Body of pancreas (tissue), 4 donors: ENCODE measurements at regions not wholly inside any gene's neighbourhood (a gene's known extent, or its start where the extent isn't known, plus 50 kb on each side); places are given as distances from the start of the nearest gene placed in this dataset.

Source experiments
- ATAC-seq: fragments of 150-250 bp; one replicate; pipeline ENCODE4 v1.9.1; 2016
- DNase-seq, 4 donors: peaks; one replicate each; pipeline ENCODE4 v3.0.0-alpha.2; 2019
- H3K27ac ChIP-seq, 4 donors: fragments of 200-600 bp; sonication (generic); 1 replicate in 3 of 4; 2 replicates in 1 of 4; pipeline versions ENCODE4 v1.5.1 to v1.6.1; 2016 to 2019; ENCODE audit warnings: mild to moderate bottlenecking in 1 of 4, mixed read lengths in 1 of 4, moderate library complexity in 1 of 4
- H3K27me3 ChIP-seq, 2 donors: fragments of 200-600 bp; sonication (generic); one replicate each; pipeline ENCODE4 v1.6.0; 2016; ENCODE audit warnings: mild to moderate bottlenecking in 1 of 2
- H3K36me3 ChIP-seq, 2 donors: fragments of 200-600 bp; sonication (generic); replicated peaks in 1 of 2; 2 replicates each; pipeline ENCODE4 v1.5.1; 2016; ENCODE audit warnings: low read depth in 2 of 2; ENCODE audit not compliant: insufficient read depth in 1 of 2
- H3K4me1 ChIP-seq: fragments of 200-600 bp; sonication (generic); one replicate; pipeline ENCODE4 v1.6.0; 2016
- H3K4me3 ChIP-seq, 2 donors: fragments of 200-600 bp; sonication (generic); 1 replicate in 1 of 2; 2 replicates in 1 of 2; pipeline ENCODE4 v1.5.1; 2016 to 2019
- H3K9me3 ChIP-seq, 3 donors: fragments of 200-600 bp; sonication (generic); 1 replicate in 2 of 3; 2 replicates in 1 of 3; pipeline ENCODE4 v1.5.1; 2016
- POLR2A ChIP-seq, 3 donors: fragments of 450-650 bp; IDR thresholded peaks; one replicate each; pipeline ENCODE4 v1.6.1; 2016; ENCODE audit warnings: antibody characterized with exemption in 3 of 3, mild to moderate bottlenecking in 2 of 3
- WGBS, 2 donors: methylation state at CpG; one replicate each; pipeline ENCODE4 v1.1.5; 2017; 5-methylcytosine and 5-hydroxymethylcytosine counted together
- intact Hi-C: fragments of 100-400 bp; cut with DNase I; formaldehyde crosslinking; loops from one replicate; pipeline ENCODE4 v1.15.1; 2023
- TF ChIP-seq, protein P1 (sequence below), 7 experiments: fragments of 450-650 bp in 4 of 7; fragments of 200-600 bp in 3 of 7; sonication (generic) in 3 of 7; IDR thresholded peaks; one replicate each; pipeline ENCODE4 v1.5.1; 2016 to 2019; ENCODE audit warnings: antibody characterized with exemption in 7 of 7

DNA sequence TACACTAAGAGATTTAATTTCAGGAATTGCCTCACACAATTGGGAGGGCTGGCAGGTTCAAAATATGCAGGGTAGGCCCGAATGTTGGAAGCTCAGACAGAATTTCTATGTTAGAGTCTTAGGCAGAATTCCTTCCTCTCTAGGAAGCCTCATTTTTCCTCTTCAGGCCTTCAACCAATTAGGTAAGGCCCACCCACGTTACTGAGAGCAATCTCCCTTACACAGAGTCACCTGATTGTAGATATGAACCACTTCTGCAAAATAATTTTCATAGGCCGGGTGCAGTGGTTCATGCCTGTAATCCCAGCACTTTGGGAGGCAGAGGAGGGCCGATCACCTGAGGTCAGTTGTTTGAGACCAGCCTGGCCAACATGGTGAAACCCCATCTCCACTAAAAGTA lies 50.2 kb upstream of the HIVEP1 start:
- Histone ChIP-seq H3K9me3 (no peaks in the 10 kb centered on the region), H3K27me3 (no peaks in the 10 kb centered on the region), H3K4me1 (no peaks in the 10 kb centered on the region), H3K36me3 (no peaks in the 10 kb centered on the region), H3K27ac (no peak overlapping the region), H3K4me3 (no peak overlapping the region)
- TF ChIP-seq POLR2A (IDR thresholded peaks at IDR 0.05) = no peak
- TF ChIP-seq, protein P1, sequence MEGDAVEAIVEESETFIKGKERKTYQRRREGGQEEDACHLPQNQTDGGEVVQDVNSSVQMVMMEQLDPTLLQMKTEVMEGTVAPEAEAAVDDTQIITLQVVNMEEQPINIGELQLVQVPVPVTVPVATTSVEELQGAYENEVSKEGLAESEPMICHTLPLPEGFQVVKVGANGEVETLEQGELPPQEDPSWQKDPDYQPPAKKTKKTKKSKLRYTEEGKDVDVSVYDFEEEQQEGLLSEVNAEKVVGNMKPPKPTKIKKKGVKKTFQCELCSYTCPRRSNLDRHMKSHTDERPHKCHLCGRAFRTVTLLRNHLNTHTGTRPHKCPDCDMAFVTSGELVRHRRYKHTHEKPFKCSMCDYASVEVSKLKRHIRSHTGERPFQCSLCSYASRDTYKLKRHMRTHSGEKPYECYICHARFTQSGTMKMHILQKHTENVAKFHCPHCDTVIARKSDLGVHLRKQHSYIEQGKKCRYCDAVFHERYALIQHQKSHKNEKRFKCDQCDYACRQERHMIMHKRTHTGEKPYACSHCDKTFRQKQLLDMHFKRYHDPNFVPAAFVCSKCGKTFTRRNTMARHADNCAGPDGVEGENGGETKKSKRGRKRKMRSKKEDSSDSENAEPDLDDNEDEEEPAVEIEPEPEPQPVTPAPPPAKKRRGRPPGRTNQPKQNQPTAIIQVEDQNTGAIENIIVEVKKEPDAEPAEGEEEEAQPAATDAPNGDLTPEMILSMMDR (IDR thresholded peaks at IDR 0.05) = no peak
- intact Hi-C loops = no loop called here
- 83 to 88% methylated on average over 4 of the region's 4 CpGs for WGBS, 2 donors
- DNase-seq (no peak), ATAC-seq (no peak)

DNA sequence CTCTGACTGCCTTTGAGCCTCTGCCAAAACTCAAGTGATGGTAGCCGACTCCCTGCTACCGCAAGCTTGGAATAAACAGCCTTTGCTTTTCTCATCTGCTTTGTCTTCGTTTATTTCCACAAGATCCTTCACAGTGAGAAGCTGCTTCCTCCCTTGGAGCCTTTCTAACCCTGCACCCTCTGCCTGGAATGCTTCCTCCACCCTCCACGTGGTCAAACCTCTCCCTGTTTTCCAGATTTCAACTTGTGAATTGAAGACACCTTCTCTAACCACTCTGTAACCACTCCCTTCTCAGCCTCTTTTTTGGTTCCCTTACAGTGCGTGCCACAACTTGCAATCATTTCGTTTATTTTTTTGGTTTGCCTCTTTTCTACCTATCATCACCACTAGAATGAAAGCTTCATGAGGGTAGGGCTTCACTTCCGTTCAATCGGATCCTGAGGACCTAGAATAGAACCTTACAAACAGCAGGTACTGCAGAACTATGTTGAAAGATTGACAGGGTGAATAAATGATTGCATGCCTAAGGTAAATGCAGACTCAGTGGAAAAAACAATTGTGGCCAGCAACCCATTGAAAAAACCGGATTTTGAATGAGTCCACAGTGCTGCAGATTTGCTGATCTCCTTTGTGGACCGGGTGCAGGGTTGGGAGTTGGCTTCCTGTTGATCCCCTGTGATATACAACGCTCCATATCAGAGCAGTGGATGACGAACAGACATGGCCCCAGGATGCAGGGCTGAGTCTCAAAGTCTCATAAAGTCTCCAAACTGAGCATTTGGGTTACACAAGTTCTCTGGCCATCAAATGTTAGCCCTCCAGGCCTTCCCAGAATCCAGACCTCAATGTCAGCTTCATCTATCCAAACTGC lies 51.0 kb upstream of the HIVEP1 start:
- Histone ChIP-seq H3K4me3 (no peak overlapping the region), H3K4me1 (no peaks in the 10 kb centered on the region), H3K36me3 (no peaks in the 10 kb centered on the region), H3K27ac (no peak overlapping the region), H3K9me3 (no peaks in the 10 kb centered on the region), H3K27me3 (no peaks in the 10 kb centered on the region)
- TF ChIP-seq, protein P1 (IDR thresholded peaks at IDR 0.05) = no peak
- no peak for TF ChIP-seq POLR2A (IDR thresholded peaks at IDR 0.05)
- intact Hi-C loops = no loop called here
- DNase-seq = no peak
- no peak for ATAC-seq
- 76 to 85% methylated on average over 12 of the region's 12 CpGs for WGBS, 2 donors

DNA sequence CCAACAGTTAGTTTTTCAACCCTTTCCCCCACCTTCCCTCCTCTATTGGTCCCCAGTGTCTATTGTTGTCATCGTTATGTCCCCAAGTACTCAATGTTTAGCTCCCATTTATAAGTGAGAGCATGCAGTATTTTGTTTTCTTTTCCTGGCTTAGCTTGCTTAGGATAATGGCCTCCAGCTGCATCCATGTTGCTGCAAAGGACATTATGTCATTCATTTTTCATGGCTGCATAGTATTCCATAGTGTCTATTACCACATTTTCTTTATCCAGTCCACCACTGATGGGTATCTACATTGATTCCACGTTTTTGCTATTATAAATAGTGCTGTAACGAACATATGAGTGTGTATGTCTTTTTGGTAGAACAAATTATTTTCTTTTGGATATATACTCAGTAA lies 55.3 kb upstream of the HIVEP1 start:
- 64 to 73% methylated on average over 3 of the region's 3 CpGs for WGBS, 2 donors

DNA sequence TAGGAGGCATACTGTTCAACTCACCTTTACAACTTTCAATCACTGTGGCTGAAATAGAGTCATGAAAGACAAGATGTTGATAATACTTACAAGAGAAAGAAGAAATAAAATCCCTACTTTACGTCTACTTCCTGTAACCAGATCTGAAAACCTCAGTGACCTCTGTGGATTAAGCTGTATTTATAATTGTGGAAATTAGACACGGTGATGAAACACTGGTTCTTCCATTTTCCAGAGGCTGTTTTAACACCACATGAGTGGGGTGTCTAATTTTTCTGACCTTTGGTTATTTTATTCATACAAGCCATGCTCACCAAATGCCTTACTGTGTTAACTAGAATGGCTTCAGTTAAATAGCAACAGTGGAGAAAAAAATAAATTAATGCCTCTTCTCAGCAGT lies 58.5 kb upstream of the HIVEP1 start:
- Histone ChIP-seq H3K4me3 (no peak overlapping the region), H3K4me1 (no peaks in the 10 kb centered on the region), H3K36me3 (no peaks in the 10 kb centered on the region), H3K27me3 (no peaks in the 10 kb centered on the region), H3K9me3 (no peaks in the 10 kb centered on the region), H3K27ac (no peak overlapping the region)
- ATAC-seq (no peak), DNase-seq (no peak)
- 83 to 97% methylated on average over 2 of the region's 2 CpGs for WGBS, 2 donors
- intact Hi-C loops = no loop called here
- TF ChIP-seq POLR2A (IDR thresholded peaks at IDR 0.05) = no peak
- TF ChIP-seq, protein P1 (IDR thresholded peaks at IDR 0.05) = no peak

More for the DNA sequence above, 55.3 kb upstream of the HIVEP1 start:
- intact Hi-C loops = no loop called here
- DNase-seq (no peak), ATAC-seq (no peak)
- H3K4me3 ChIP-seq = no peak overlapping the region
- no peaks in the 10 kb centered on the region for H3K36me3 ChIP-seq
- TF ChIP-seq, protein P1 (IDR thresholded peaks at IDR 0.05) = no peak
- no peak for TF ChIP-seq POLR2A (IDR thresholded peaks at IDR 0.05)
- no peaks in the 10 kb centered on the region for H3K27me3 ChIP-seq
- no peaks in the 10 kb centered on the region for H3K4me1 ChIP-seq
- no peak overlapping the region for H3K27ac ChIP-seq
- no peaks in the 10 kb centered on the region for H3K9me3 ChIP-seq

DNA sequence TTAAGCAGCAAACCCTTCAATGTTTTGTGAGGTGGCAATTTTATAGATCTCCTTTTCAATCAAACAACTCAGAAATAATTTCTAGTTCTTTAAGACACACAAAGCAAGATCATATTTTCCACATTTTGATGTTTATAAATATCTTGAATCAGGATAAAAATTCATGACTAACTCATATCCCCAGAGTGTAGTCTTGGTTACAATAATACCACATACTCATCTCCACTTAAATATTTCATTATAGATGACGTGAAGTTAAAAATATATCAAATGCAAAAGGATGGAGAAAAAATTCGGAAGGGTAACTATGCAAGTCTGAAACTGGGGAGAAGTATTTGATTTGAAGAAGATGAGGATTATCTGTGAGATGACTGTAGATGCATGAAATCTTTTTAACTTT lies 59.8 kb upstream of the HIVEP1 start:
- intact Hi-C loops = no loop called here
- WGBS, 2 donors = 70 to 81% methylated on average over 2 of the region's 2 CpGs
- Histone ChIP-seq H3K4me1 (no peaks in the 10 kb centered on the region), H3K36me3 (no peaks in the 10 kb centered on the region), H3K9me3 (no peaks in the 10 kb centered on the region), H3K4me3 (no peak overlapping the region), H3K27ac (no peak overlapping the region), H3K27me3 (no peaks in the 10 kb centered on the region)
- no peak for ATAC-seq
- TF ChIP-seq, protein P1 (IDR thresholded peaks at IDR 0.05) = no peak
- TF ChIP-seq POLR2A (IDR thresholded peaks at IDR 0.05) = no peak
- DNase-seq = no peak
